ENCODE measurements at regions not wholly inside any gene's neighbourhood (a gene's known extent, or its start where the extent isn't known, plus 50 kb on each side); places are given as distances from the start of the nearest gene placed in this dataset.

DNA sequence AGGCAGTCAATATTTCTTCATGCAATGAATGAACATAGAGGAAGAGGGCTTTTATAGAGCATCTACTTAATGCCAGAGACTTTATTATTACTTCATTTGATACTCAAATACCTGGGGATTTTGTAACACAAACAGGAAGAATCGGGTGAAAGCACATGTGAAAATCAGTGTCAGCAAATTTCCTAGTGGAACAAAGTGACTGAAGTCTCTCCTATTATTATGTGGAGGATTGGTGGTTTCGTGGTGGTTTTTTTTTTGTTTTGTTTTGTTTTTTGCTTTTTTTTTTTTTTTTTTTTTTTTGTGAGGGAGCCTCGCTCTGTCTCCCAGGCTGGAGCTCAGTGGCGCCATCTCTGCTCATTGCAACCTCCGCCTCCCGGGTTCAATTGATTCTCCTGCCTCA is 207.0 kb downstream of the RRAGB start:
- TF ChIP-seq, protein P1, sequence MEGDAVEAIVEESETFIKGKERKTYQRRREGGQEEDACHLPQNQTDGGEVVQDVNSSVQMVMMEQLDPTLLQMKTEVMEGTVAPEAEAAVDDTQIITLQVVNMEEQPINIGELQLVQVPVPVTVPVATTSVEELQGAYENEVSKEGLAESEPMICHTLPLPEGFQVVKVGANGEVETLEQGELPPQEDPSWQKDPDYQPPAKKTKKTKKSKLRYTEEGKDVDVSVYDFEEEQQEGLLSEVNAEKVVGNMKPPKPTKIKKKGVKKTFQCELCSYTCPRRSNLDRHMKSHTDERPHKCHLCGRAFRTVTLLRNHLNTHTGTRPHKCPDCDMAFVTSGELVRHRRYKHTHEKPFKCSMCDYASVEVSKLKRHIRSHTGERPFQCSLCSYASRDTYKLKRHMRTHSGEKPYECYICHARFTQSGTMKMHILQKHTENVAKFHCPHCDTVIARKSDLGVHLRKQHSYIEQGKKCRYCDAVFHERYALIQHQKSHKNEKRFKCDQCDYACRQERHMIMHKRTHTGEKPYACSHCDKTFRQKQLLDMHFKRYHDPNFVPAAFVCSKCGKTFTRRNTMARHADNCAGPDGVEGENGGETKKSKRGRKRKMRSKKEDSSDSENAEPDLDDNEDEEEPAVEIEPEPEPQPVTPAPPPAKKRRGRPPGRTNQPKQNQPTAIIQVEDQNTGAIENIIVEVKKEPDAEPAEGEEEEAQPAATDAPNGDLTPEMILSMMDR (IDR thresholded peaks at IDR 0.05), result no peak
- no peak for TF ChIP-seq POLR2A (IDR thresholded peaks at IDR 0.05)

Measured in lower leg skin (tissue), 3 donors.